PC-9 (cell line): ENCODE measurements at regions not wholly inside any gene's neighbourhood (a gene's known extent, or its start where the extent isn't known, plus 50 kb on each side); places are given as distances from the start of the nearest gene placed in this dataset.
"Not testable (repeated sequence)": the region's sequence is repeated elsewhere in the genome, so short reads cannot be mapped to it uniquely, and the experiment has no call there.

ENCODE experiments used
- BruUV-seq: library from RNA; stranded (reverse); fragments of 400-500 nt; replicated peaks from 2 replicates; lab custom pipeline; 2021; lab: Mats Ljungman, UMichigan
- CTCF ChIA-PET: fragments of 300-600 bp; sonication (Branson Sonifier 250); formaldehyde crosslinking; loops from one replicate; lab custom pipeline; 2022; ENCODE audit warnings: antibody characterized with exemption; lab: Charles Lee
- POLR2A ChIA-PET: fragments of 300-600 bp; sonication (Branson Sonifier 250); formaldehyde crosslinking; loops from one replicate; lab custom pipeline; 2022; ENCODE audit warnings: antibody characterized with exemption; ENCODE audit not compliant: unreplicated experiment; lab: Charles Lee
- DNase-seq, 2 experiments: peaks; one replicate each; pipeline versions ENCODE4 v3.0.0 to v3.0.0-alpha.2; 2015 to 2022; ENCODE audit warnings: mixed read lengths in 1 of 2
- H2AFZ ChIP-seq: fragments of 200-600 bp; sonication (generic); 2 replicates; pipeline ENCODE4 v1.8.1; 2017; ENCODE audit warnings: antibody characterized with exemption
- H3F3A ChIP-seq: fragments of 200-600 bp; sonication (generic); 2 replicates; pipeline ENCODE4 v1.8.1; 2017; ENCODE audit warnings: antibody characterized with exemption, mild to moderate bottlenecking, low read depth; ENCODE audit not compliant: insufficient read depth
- H3K27ac ChIP-seq: fragments of 200-600 bp; sonication (generic); 2 replicates; pipeline ENCODE4 v1.6.1; 2016; ENCODE audit warnings: mixed run types
- H3K27me3 ChIP-seq: fragments of 200-600 bp; sonication (generic); 2 replicates; pipeline ENCODE4 v1.6.1; 2016; ENCODE audit warnings: low read depth, mixed run types; ENCODE audit not compliant: insufficient read depth
- H3K36me3 ChIP-seq: fragments of 200-600 bp; sonication (generic); 2 replicates; pipeline ENCODE4 v1.6.1; 2016; ENCODE audit warnings: low read depth, mixed run types
- H3K4me1 ChIP-seq: fragments of 200-600 bp; sonication (generic); replicated peaks from 2 replicates; pipeline ENCODE4 v1.6.1; 2016; ENCODE audit warnings: mixed run types; ENCODE audit not compliant: insufficient read depth
- H3K4me2 ChIP-seq: fragments of 200-600 bp; sonication (generic); 2 replicates; pipeline ENCODE4 v1.6.1; 2017; ENCODE audit warnings: mixed run types
- H3K4me3 ChIP-seq: fragments of 200-600 bp; sonication (generic); 2 replicates; pipeline ENCODE4 v1.6.1; 2016; ENCODE audit warnings: mixed run types
- H3K79me2 ChIP-seq: fragments of 200-600 bp; sonication (generic); 2 replicates; pipeline ENCODE4 v1.6.1; 2017; ENCODE audit warnings: low read depth, mixed run types
- H3K9me2 ChIP-seq: fragments of 200-600 bp; sonication (generic); 2 replicates; pipeline ENCODE4 v1.8.1; 2017; ENCODE audit warnings: mild to moderate bottlenecking; ENCODE audit not compliant: insufficient read depth
- H3K9me3 ChIP-seq: fragments of 200-600 bp; sonication (generic); 2 replicates; pipeline ENCODE4 v1.8.1; 2016; ENCODE audit warnings: low read depth; ENCODE audit not compliant: insufficient read depth
- H4K20me1 ChIP-seq: fragments of 200-600 bp; sonication (generic); 2 replicates; pipeline ENCODE4 v1.8.1; 2017; ENCODE audit not compliant: insufficient read depth
- CTCF ChIP-seq: fragments of 200-600 bp; sonication (generic); conservative IDR thresholded peaks from 2 replicates; pipeline ENCODE4 v1.6.1; 2017; ENCODE audit warnings: mixed run types, antibody characterized with exemption, mild to moderate bottlenecking, moderate library complexity
- EZH2 ChIP-seq: fragments of 200-600 bp; sonication (generic); IDR thresholded peaks from 2 replicates; pipeline ENCODE4 v1.8.0; 2017; ENCODE audit warnings: antibody characterized with exemption, low read depth
- intact Hi-C: fragments of 100-400 bp; cut with micrococcal nuclease; formaldehyde crosslinking; loops from one replicate; pipeline ENCODE4 v1.10.0; 2022; ENCODE audit not compliant: unreplicated experiment

- Histone ChIP-seq H3K9me3 (no peaks in the 10 kb centered on the region), H3F3A (no peaks in the 10 kb centered on the region), H3K9me2 (no peaks in the 10 kb centered on the region), H4K20me1 (no peaks in the 10 kb centered on the region), H3K27me3 (no peaks in the 10 kb centered on the region), H3K27ac (no peak overlapping the region), H3K4me1 (peaks cover 6% of the 10 kb centered on the region; the same call in 1 of the 2 replicates), H3K4me3 (no peak overlapping the region), H2AFZ (no peak overlapping the region), H3K79me2 (no peaks in the 10 kb centered on the region), H3K4me2 (no peak overlapping the region), H3K36me3 (no peaks in the 10 kb centered on the region)
- ChIA-PET CTCF (no interaction called here), POLR2A (no interaction called here)
- intact Hi-C loops: loop anchor here (1.0 kb wide), 1 partner anchor 88 kb away; no protein-coding TSS in a partner anchor
- DNase-seq: no peak
- BruUV-seq: no TSS peak
- TF ChIP-seq EZH2: no peak
These were observed 173.5 kb downstream of the LACC1 start for GRCh38 chr13:44053208-44053607.

DNA sequence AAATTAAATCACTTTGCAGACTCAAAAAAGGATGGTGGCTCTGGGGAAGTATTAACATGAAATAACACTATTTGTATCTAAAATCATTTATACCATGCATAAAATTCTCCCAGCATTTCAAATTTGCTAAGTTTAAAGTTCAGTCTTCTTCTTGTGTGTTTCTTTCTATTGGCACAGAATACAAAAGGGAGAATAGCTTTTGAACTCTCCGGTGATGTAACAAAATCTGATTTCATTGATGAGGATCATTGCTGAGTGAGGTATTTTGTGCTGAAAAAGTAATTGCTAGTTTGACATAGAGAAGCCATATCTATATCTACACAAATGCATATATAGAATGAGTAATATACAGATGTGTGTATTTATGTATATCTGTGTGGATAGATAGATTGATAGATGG is 174.8 kb downstream of the LACC1 start:
- ChIA-PET POLR2A (no interaction called here), CTCF (no interaction called here)
- TF ChIP-seq EZH2: no peak
- no peak for TF ChIP-seq CTCF
- Histone ChIP-seq H3K4me1 (peaks cover 6% of the 10 kb centered on the region; the same call in 1 of the 2 replicates), H4K20me1 (no peaks in the 10 kb centered on the region), H3K9me2 (no peaks in the 10 kb centered on the region), H3K79me2 (no peaks in the 10 kb centered on the region), H3F3A (no peaks in the 10 kb centered on the region), H3K9me3 (no peaks in the 10 kb centered on the region), H3K36me3 (no peaks in the 10 kb centered on the region), H3K27me3 (no peaks in the 10 kb centered on the region), H3K4me3 (no peak overlapping the region), H3K27ac (no peak overlapping the region), H3K4me2 (no peak overlapping the region), H2AFZ (no peak overlapping the region)
- intact Hi-C loops: no loop called here
- DNase-seq: no peak
- BruUV-seq: no TSS peak

DNA sequence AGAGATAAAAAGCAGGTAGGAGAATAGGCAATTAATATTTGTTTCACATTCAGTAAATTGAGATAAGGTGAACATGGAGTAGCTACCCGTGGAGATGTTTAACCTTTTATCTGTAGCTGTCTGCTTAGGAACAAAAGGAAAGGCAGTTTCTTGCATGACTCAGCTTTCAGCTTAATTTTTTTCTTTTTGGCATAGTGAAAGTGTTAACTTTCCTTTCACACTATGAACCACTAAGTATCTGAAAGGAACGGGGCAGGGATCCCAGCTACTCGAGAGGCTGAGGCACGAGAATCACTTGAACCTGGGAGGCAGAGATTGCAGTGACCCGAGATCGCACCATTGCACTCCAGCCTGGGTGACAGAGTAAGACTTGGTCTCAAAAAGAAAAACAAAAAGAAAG is 176.0 kb downstream of the LACC1 start:
- BruUV-seq, H3K27ac ChIP-seq, H3F3A ChIP-seq, H2AFZ ChIP-seq, CTCF ChIA-PET, H3K4me1 ChIP-seq, H4K20me1 ChIP-seq, H3K9me2 ChIP-seq, H3K27me3 ChIP-seq, H3K79me2 ChIP-seq, H3K4me2 ChIP-seq, H3K9me3 ChIP-seq, H3K36me3 ChIP-seq, H3K4me3 ChIP-seq, intact Hi-C loops: not testable (repeated sequence)
- DNase-seq: peak in 1 of 2 experiments; percentile 10
- POLR2A ChIA-PET: interaction anchor here (0.6 to 0.7 kb wide), 3 partner anchors 13 to 280 kb away, joined by 3 to 5 read pairs (median 4); no protein-coding TSS in a partner anchor

DNA sequence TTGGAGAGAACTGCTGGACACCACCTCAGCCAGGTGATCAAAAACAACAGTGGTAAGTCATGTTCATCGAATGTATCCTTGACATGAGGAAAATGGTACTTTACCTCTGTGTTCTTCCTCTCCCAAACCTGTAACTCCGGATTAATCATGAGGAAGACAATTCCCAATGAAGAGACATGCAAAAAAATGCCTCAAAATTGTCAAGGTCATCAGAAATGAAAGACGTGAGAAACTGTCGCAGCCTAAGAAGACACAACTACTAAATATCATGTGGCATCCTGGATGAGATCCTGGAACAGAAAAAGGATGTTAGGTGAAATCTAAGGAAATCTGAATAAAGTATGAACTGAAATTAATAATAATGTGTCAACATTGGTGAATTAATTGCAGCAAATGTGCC is 178.4 kb downstream of the LACC1 start:
- Histone ChIP-seq H3K9me3 (no peaks in the 10 kb centered on the region), H3F3A (no peaks in the 10 kb centered on the region), H3K4me3 (no peak overlapping the region), H4K20me1 (no peaks in the 10 kb centered on the region), H3K27me3 (no peaks in the 10 kb centered on the region), H3K4me1 (peaks cover 6% of the 10 kb centered on the region; the same call in 1 of the 2 replicates), H3K79me2 (no peaks in the 10 kb centered on the region), H3K27ac (no peak overlapping the region), H3K36me3 (no peaks in the 10 kb centered on the region), H2AFZ (no peak overlapping the region), H3K4me2 (no peak overlapping the region), H3K9me2 (no peaks in the 10 kb centered on the region)
- ChIA-PET POLR2A (no interaction called here), CTCF (no interaction called here)
- DNase-seq: no peak
- intact Hi-C loops: no loop called here
- TF ChIP-seq CTCF (no peak), EZH2 (no peak)
- BruUV-seq: no TSS peak
